ENCODE measurements at regions not wholly inside any gene's neighbourhood (a gene's known extent, or its start where the extent isn't known, plus 50 kb on each side); places are given as distances from the start of the nearest gene placed in this dataset.

DNA sequence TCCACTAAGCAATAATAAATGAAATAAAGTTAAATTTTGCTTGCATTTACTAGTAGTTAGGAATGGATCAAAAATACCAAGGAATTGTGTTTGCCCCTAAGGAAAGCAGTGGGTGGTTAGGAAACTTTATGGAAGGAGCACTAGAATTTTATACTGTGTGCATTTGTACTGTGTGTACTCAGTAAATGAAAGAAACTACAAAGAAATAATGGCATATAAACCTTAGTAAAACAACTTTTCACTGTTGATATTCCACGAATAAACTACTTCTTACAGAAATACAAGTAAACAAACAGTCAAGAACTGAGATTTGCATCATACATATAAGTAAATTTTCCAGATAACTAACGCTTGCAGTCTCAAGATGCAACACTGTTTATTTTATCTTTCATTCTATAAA, 103.7 kb upstream of the PARP8 start:
- ChIA-PET POLR2A (ENCODE audit: low non-redundant PET) (no interaction called here), CTCF (no interaction called here)
- DNase-seq (ENCODE audit: low spot score), result no peak
- no peaks in the 10 kb centered on the region for H3K4me1 ChIP-seq (ENCODE audit: insufficient read depth, low read length, poor library complexity, severe bottlenecking)
- no peaks in the 10 kb centered on the region for H3K9me3 ChIP-seq (ENCODE audit: low read depth, low read length, poor library complexity, severe bottlenecking)
- no TSS peak for BruUV-seq (replicated peaks)
- no peaks in the 10 kb centered on the region for H3K36me3 ChIP-seq (ENCODE audit: insufficient read depth, low read length, poor library complexity, severe bottlenecking)
- no peak for TF ChIP-seq CTCF (conservative IDR thresholded peaks at IDR 0.05; ENCODE audit: low read depth, low read length)
- no peak for TF ChIP-seq EZH2 (IDR thresholded peaks at IDR 0.05; ENCODE audit: borderline replicate concordance, low read depth, low read length, poor library complexity, severe bottlenecking)
- no peak overlapping the region for H3K27ac ChIP-seq (ENCODE audit: low read depth, low read length, poor library complexity, severe bottlenecking)
- intact Hi-C loops (cut with micrococcal nuclease; ENCODE audit: unreplicated experiment), result no loop called here
- no peaks in the 10 kb centered on the region for H3K27me3 ChIP-seq (replicated peaks; ENCODE audit: insufficient read depth, low read depth, low read length, poor library complexity)
- no peak overlapping the region for H3K4me3 ChIP-seq (ENCODE audit: low read depth, low read length, poor library complexity, severe bottlenecking)

- POLR2A ChIA-PET (ENCODE audit: low non-redundant PET), result no interaction called here
- no peaks in the 10 kb centered on the region for H3K36me3 ChIP-seq (ENCODE audit: insufficient read depth, low read length, poor library complexity, severe bottlenecking)
- H3K4me3 ChIP-seq (ENCODE audit: low read depth, low read length, poor library complexity, severe bottlenecking), result no peak overlapping the region
- CTCF ChIA-PET, result no interaction called here
- intact Hi-C loops (cut with micrococcal nuclease; ENCODE audit: unreplicated experiment), result no loop called here
- no peaks in the 10 kb centered on the region for H3K9me3 ChIP-seq (ENCODE audit: low read depth, low read length, poor library complexity, severe bottlenecking)
- no TSS peak for BruUV-seq (replicated peaks)
- no peak overlapping the region for H3K27ac ChIP-seq (ENCODE audit: low read depth, low read length, poor library complexity, severe bottlenecking)
- no peak for DNase-seq (ENCODE audit: low spot score)
- no peaks in the 10 kb centered on the region for H3K4me1 ChIP-seq (ENCODE audit: insufficient read depth, low read length, poor library complexity, severe bottlenecking)
- H3K27me3 ChIP-seq (replicated peaks; ENCODE audit: insufficient read depth, low read depth, low read length, poor library complexity), result no peaks in the 10 kb centered on the region
- no peak for TF ChIP-seq EZH2 (IDR thresholded peaks at IDR 0.05; ENCODE audit: borderline replicate concordance, low read depth, low read length, poor library complexity, severe bottlenecking)
- TF ChIP-seq CTCF (conservative IDR thresholded peaks at IDR 0.05; ENCODE audit: low read depth, low read length), result no peak
Observed at GRCh38 chr5:50564079-50564478, 102.4 kb upstream of the PARP8 start.

DNA sequence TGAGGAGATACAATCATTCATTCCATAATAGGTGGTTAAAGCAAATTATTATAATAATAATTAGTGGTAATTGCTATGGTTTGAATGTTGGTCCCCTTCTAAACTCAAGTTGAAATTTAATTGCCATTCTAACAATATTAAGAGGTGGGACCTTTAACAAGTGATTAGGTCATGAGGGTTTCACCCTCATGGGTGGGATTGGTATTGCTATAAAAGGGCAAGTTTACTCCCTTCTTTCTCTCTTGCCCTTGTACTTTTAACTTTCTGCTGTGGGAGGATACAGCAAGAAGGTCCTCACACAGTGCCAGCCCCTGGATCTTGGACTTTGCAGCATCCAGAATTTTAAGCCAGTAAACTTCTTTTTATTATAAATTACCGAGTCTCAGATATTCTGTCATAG, 101.9 kb upstream of the PARP8 start:
- DNase-seq (ENCODE audit: low spot score), result no peak

More for the DNA sequence above, 101.9 kb upstream of the PARP8 start:
- Histone ChIP-seq H3K4me3 (ENCODE audit: low read depth, low read length, poor library complexity, severe bottlenecking) (no peak overlapping the region), H3K9me3 (ENCODE audit: low read depth, low read length, poor library complexity, severe bottlenecking) (no peaks in the 10 kb centered on the region), H3K27me3 (replicated peaks; ENCODE audit: insufficient read depth, low read depth, low read length, poor library complexity) (no peaks in the 10 kb centered on the region), H3K36me3 (ENCODE audit: insufficient read depth, low read length, poor library complexity, severe bottlenecking) (no peaks in the 10 kb centered on the region), H3K27ac (ENCODE audit: low read depth, low read length, poor library complexity, severe bottlenecking) (no peak overlapping the region), H3K4me1 (ENCODE audit: insufficient read depth, low read length, poor library complexity, severe bottlenecking) (no peaks in the 10 kb centered on the region)
- ChIA-PET POLR2A (ENCODE audit: low non-redundant PET) (no interaction called here), CTCF (no interaction called here)
- no peak for TF ChIP-seq CTCF (conservative IDR thresholded peaks at IDR 0.05; ENCODE audit: low read depth, low read length)
- TF ChIP-seq EZH2 (IDR thresholded peaks at IDR 0.05; ENCODE audit: borderline replicate concordance, low read depth, low read length, poor library complexity, severe bottlenecking), result no peak
- BruUV-seq (replicated peaks), result no TSS peak
- intact Hi-C loops (cut with micrococcal nuclease; ENCODE audit: unreplicated experiment), result no loop called here
